Right kidney (tissue), 1 donor: ENCODE measurements at regions not wholly inside any gene's neighbourhood (a gene's known extent, or its start where the extent isn't known, plus 50 kb on each side); places are given as distances from the start of the nearest gene placed in this dataset.

Source experiments
- DNase-seq: peaks from one replicate; pipeline ENCODE4 v3.0.0-alpha.2; 2016

- DNase-seq: no peak
These were observed 196.1 kb downstream of the MACC1 start for GRCh38 chr7:20021066-20021465.

- no peak for DNase-seq
These were observed 197.3 kb downstream of the MACC1 start for GRCh38 chr7:20019757-20020432.

GRCh38 chr7:20016669-20017068, 200.5 kb downstream of the MACC1 start:
- no peak for DNase-seq

GRCh38 chr7:20013536-20013935, 203.6 kb downstream of the MACC1 start:
- DNase-seq: no peak

GRCh38 chr7:20012100-20012499, 205.1 kb downstream of the MACC1 start:
- no peak for DNase-seq

- DNase-seq: no peak
These were observed 206.3 kb downstream of the MACC1 start for GRCh38 chr7:20010877-20011276.

- DNase-seq: no peak
These were observed 209.7 kb downstream of the MACC1 start for GRCh38 chr7:20007510-20007909.

GRCh38 chr7:20005081-20005480, 212.1 kb downstream of the MACC1 start:
- DNase-seq: no peak

- no peak for DNase-seq
These were observed 217.5 kb downstream of the MACC1 start for GRCh38 chr7:19999681-20000080.

- no peak for DNase-seq
These were observed 218.5 kb upstream of the TMEM196 start for GRCh38 chr7:19991936-19992335.

GRCh38 chr7:19989906-19990305, 216.5 kb upstream of the TMEM196 start:
- no peak for DNase-seq

- no peak for DNase-seq
These were observed 215.4 kb upstream of the TMEM196 start for GRCh38 chr7:19988860-19989259.

GRCh38 chr7:19984231-19984632, 210.8 kb upstream of the TMEM196 start:
- DNase-seq: no peak

GRCh38 chr7:19982841-19983835, 209.7 kb upstream of the TMEM196 start:
- DNase-seq: peak; percentile 3

GRCh38 chr7:19973581-19973980, 200.2 kb upstream of the TMEM196 start:
- DNase-seq: no peak

GRCh38 chr7:19972876-19973275, 199.5 kb upstream of the TMEM196 start:
- no peak for DNase-seq

GRCh38 chr7:19971956-19972355, 198.5 kb upstream of the TMEM196 start:
- no peak for DNase-seq

- DNase-seq: no peak
These were observed 197.1 kb upstream of the TMEM196 start for GRCh38 chr7:19970514-19970913.

GRCh38 chr7:19969859-19970493, 196.6 kb upstream of the TMEM196 start:
- DNase-seq: no peak

GRCh38 chr7:19964246-19964645, 190.8 kb upstream of the TMEM196 start:
- no peak for DNase-seq

- no peak for DNase-seq
These were observed 190.3 kb upstream of the TMEM196 start for GRCh38 chr7:19963695-19964094.

GRCh38 chr7:19958309-19958896, 185.0 kb upstream of the TMEM196 start:
- no peak for DNase-seq

- DNase-seq: no peak
These were observed 184.2 kb upstream of the TMEM196 start for GRCh38 chr7:19957664-19958063.
